ENCODE measurements at regions not wholly inside any gene's neighbourhood (a gene's known extent, or its start where the extent isn't known, plus 50 kb on each side); places are given as distances from the start of the nearest gene placed in this dataset.

GRCh38 chr3:72190050-72190449, 405.1 kb upstream of the PROK2 start:
- no peak overlapping the region for H3K27ac ChIP-seq (ENCODE audit: low read length)
- no peak for ATAC-seq
- no peaks in the 10 kb centered on the region for H3K9me3 ChIP-seq (ENCODE audit: control insufficient read depth, insufficient read depth, low read depth, low read length)
- TF ChIP-seq SIN3A (IDR thresholded peaks at IDR 0.05; ENCODE audit: borderline replicate concordance, insufficient read depth, low read depth, low read length) (no peak), POLR2AphosphoS5 (IDR thresholded peaks at IDR 0.05; ENCODE audit: low read depth, low read length) (no peak), TCF7L2 (IDR thresholded peaks at IDR 0.05; ENCODE audit: low read depth, low read length) (no peak), CTCF (IDR thresholded peaks at IDR 0.05) (no peak), REST (IDR thresholded peaks at IDR 0.05; ENCODE audit: insufficient read depth in 1 of 2, low read depth in 2 of 2, low read length in 1 of 2) (no peak)
- BruUV-seq (replicated peaks), result no TSS peak
- in situ Hi-C loops (cut with HindIII; ENCODE audit: low pct_unique_long_range_greater_than_20kb, low sequenced_read_pairs) (no loop called here), intact Hi-C loops (cut with micrococcal nuclease; ENCODE audit: unreplicated experiment) (no loop called here)
- ChIA-PET POLR2A (no interaction called here), CTCF (no interaction called here)
- no peak overlapping the region for H3K4me3 ChIP-seq (ENCODE audit: low read depth in 2 of 2, low read length in 2 of 2)
- H3K4me1 ChIP-seq (ENCODE audit: control insufficient read depth, insufficient read depth, low read length), result no peaks in the 10 kb centered on the region
- no peak for DNase-seq (ENCODE audit: low read depth, low spot score)
- no peaks in the 10 kb centered on the region for H3K36me3 ChIP-seq (ENCODE audit: control insufficient read depth, insufficient read depth, low read length)
- H3K27me3 ChIP-seq (ENCODE audit: control insufficient read depth, insufficient read depth, low read length), result no peaks in the 10 kb centered on the region

- TF ChIP-seq REST (IDR thresholded peaks at IDR 0.05; ENCODE audit: insufficient read depth in 1 of 2, low read depth in 2 of 2, low read length in 1 of 2) (no peak), TCF7L2 (IDR thresholded peaks at IDR 0.05; ENCODE audit: low read depth, low read length) (no peak), POLR2AphosphoS5 (IDR thresholded peaks at IDR 0.05; ENCODE audit: low read depth, low read length) (no peak), CTCF (IDR thresholded peaks at IDR 0.05) (no peak), SIN3A (IDR thresholded peaks at IDR 0.05; ENCODE audit: borderline replicate concordance, insufficient read depth, low read depth, low read length) (no peak)
- H3K27ac ChIP-seq (ENCODE audit: low read length), result no peak overlapping the region
- H3K9me3 ChIP-seq (ENCODE audit: control insufficient read depth, insufficient read depth, low read depth, low read length), result no peaks in the 10 kb centered on the region
- BruUV-seq (replicated peaks), result no TSS peak
- CTCF ChIA-PET, result no interaction called here
- no peaks in the 10 kb centered on the region for H3K27me3 ChIP-seq (ENCODE audit: control insufficient read depth, insufficient read depth, low read length)
- no peak for DNase-seq (ENCODE audit: low read depth, low spot score)
- ATAC-seq, result no peak
- H3K4me3 ChIP-seq (ENCODE audit: low read depth in 2 of 2, low read length in 2 of 2), result no peak overlapping the region
- H3K36me3 ChIP-seq (ENCODE audit: control insufficient read depth, insufficient read depth, low read length), result no peaks in the 10 kb centered on the region
- POLR2A ChIA-PET, result no interaction called here
- H3K4me1 ChIP-seq (ENCODE audit: control insufficient read depth, insufficient read depth, low read length), result no peaks in the 10 kb centered on the region
- in situ Hi-C loops (cut with HindIII; ENCODE audit: low pct_unique_long_range_greater_than_20kb, low sequenced_read_pairs) (no loop called here), intact Hi-C loops (cut with micrococcal nuclease; ENCODE audit: unreplicated experiment) (no loop called here)
Observed at GRCh38 chr3:72189339-72189738, 404.4 kb upstream of the PROK2 start.
